DOHH2 (cell line): ENCODE measurements at regions not wholly inside any gene's neighbourhood (a gene's known extent, or its start where the extent isn't known, plus 50 kb on each side); places are given as distances from the start of the nearest gene placed in this dataset.

Experiments
- EZH2phosphoT487 ChIP-seq: fragments of 200-600 bp; sonication (generic); IDR thresholded peaks from 2 replicates; pipeline ENCODE4 v1.6.1; 2017; ENCODE audit warnings: borderline replicate concordance, mild to moderate bottlenecking, antibody characterized with exemption, low read length, moderate library complexity, mixed read lengths
- TF ChIP-seq, protein P1 (sequence below): fragments of 200-600 bp; sonication (generic); IDR thresholded peaks from one replicate; pipeline ENCODE4 v1.5.1; 2014; ENCODE audit warnings: antibody characterized with exemption, mild to moderate bottlenecking, low read depth, low read length; ENCODE audit not compliant: poor library complexity, severe bottlenecking

DNA sequence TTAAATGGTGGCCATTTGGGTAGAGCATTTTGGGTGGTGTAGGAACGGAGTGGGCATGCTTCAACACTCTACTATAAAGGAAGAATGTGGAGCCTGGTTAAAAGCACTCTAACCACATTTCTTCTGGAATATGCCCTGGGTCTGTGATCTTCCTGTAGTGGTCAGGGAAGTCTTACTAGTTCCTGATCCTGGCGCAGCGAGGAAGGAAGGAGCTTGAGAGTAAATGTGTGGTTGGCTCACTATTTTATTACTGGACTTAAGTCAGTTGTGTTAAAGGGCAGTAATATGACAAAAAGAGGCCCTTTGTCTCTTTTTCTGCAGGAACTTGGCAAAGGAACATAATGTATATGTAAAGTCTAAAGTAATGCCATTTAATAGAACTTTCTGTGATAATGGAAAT is 197.6 kb upstream of the ZPLD1 start:
- no peak for TF ChIP-seq EZH2phosphoT487
- TF ChIP-seq, protein P1, sequence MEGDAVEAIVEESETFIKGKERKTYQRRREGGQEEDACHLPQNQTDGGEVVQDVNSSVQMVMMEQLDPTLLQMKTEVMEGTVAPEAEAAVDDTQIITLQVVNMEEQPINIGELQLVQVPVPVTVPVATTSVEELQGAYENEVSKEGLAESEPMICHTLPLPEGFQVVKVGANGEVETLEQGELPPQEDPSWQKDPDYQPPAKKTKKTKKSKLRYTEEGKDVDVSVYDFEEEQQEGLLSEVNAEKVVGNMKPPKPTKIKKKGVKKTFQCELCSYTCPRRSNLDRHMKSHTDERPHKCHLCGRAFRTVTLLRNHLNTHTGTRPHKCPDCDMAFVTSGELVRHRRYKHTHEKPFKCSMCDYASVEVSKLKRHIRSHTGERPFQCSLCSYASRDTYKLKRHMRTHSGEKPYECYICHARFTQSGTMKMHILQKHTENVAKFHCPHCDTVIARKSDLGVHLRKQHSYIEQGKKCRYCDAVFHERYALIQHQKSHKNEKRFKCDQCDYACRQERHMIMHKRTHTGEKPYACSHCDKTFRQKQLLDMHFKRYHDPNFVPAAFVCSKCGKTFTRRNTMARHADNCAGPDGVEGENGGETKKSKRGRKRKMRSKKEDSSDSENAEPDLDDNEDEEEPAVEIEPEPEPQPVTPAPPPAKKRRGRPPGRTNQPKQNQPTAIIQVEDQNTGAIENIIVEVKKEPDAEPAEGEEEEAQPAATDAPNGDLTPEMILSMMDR, result no peak
